ENCODE measurements at regions not wholly inside any gene's neighbourhood (a gene's known extent, or its start where the extent isn't known, plus 50 kb on each side); places are given as distances from the start of the nearest gene placed in this dataset.

DNA sequence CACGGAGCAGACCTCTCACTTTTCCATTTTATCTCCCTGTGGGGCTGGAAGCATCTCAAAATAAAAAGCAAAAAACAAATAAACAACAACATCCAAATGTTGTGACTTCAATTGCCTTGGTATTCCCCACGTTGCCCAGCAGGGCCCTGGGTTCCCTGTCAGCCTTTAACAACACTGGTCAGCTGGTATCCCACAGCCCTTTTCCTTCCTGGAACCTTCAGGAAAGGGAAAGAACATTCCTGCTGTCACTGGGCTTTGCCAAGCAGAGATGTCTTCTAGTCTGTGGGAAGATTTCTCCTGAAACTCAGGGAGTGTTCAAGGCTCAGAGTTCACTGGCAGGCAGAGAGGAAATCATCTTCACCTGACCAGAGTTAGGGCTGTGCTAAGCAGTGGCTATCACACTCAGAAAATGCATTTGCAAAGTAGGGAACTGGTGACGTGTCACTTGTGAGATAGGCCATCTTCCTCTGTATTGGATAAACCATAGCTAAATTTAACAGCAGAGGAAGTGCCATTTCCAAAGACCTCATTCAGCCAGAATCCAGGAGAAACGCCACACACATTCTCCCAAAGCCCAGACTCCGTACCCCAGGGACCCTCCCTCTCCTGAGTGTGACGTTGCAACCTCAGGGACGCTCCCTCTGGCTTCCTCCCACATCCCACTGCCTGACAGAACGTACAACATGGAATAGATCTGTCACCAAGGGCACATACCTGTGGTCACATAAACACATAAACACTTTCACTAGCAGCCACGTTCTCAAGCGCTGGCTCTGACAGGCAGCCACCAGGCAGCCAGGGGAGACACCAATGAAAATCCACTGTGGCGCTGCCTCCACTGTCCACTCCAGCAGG lies 274.0 kb upstream of the DAPK1 start:
- no peaks in the 10 kb centered on the region for H3K36me3 ChIP-seq (ENCODE audit: low read depth)
- in situ Hi-C loops (cut with MboI) = no loop called here
- peaks cover 3% of the 10 kb centered on the region; the same call in 1 of the 2 replicates for H3K9me2 ChIP-seq (ENCODE audit: insufficient read depth)
- DNase-seq = no peak
- WGBS, 2 experiments (ENCODE audit: low coverage in 1 of 2, low lambda C conversion rate in 2 of 2, missing lambda C conversion rate in 2 of 2) = 73 to 76% methylated on average over 11 of the region's 11 CpGs
- H2AFZ ChIP-seq = no peak overlapping the region
- no peak overlapping the region for H3K27ac ChIP-seq
- H3K27me3 ChIP-seq (replicated peaks; ENCODE audit: insufficient read depth) = no peaks in the 10 kb centered on the region
- no peaks in the 10 kb centered on the region for H3K9me3 ChIP-seq (ENCODE audit: low read depth)
- no peak overlapping the region for H3K9ac ChIP-seq
- no peaks in the 10 kb centered on the region for H4K20me1 ChIP-seq (ENCODE audit: insufficient read depth)
- H3K4me2 ChIP-seq (ENCODE audit: unreplicated experiment) = no peak overlapping the region
- no peaks in the 10 kb centered on the region for H3F3A ChIP-seq (ENCODE audit: insufficient read depth)
- H3K4me1 ChIP-seq (ENCODE audit: insufficient read depth) = no peaks in the 10 kb centered on the region
- no peak for TF ChIP-seq EZH2 (IDR thresholded peaks at IDR 0.05; ENCODE audit: insufficient read depth, poor library complexity, severe bottlenecking)
- no peak for TF ChIP-seq EZH2phosphoT487 (IDR thresholded peaks at IDR 0.05; ENCODE audit: insufficient read depth, low read depth)
- H3K79me2 ChIP-seq (ENCODE audit: insufficient read depth) = no peaks in the 10 kb centered on the region
- no peak overlapping the region for H3K4me3 ChIP-seq

- Histone ChIP-seq H3K9me3 (ENCODE audit: low read depth) (no peaks in the 10 kb centered on the region), H3K27ac (no peak overlapping the region), H3K27me3 (replicated peaks; ENCODE audit: insufficient read depth) (no peaks in the 10 kb centered on the region), H3F3A (ENCODE audit: insufficient read depth) (no peaks in the 10 kb centered on the region), H4K20me1 (ENCODE audit: insufficient read depth) (no peaks in the 10 kb centered on the region), H3K9me2 (ENCODE audit: insufficient read depth) (peaks cover 3% of the 10 kb centered on the region; the same call in 1 of the 2 replicates), H3K9ac (no peak overlapping the region), H2AFZ (no peak overlapping the region), H3K79me2 (ENCODE audit: insufficient read depth) (no peaks in the 10 kb centered on the region), H3K4me2 (ENCODE audit: unreplicated experiment) (no peak overlapping the region), H3K36me3 (ENCODE audit: low read depth) (no peaks in the 10 kb centered on the region), H3K4me3 (no peak overlapping the region), H3K4me1 (ENCODE audit: insufficient read depth) (no peaks in the 10 kb centered on the region)
- in situ Hi-C loops (cut with MboI) = no loop called here
- TF ChIP-seq EZH2phosphoT487 (IDR thresholded peaks at IDR 0.05; ENCODE audit: insufficient read depth, low read depth) (no peak), EZH2 (IDR thresholded peaks at IDR 0.05; ENCODE audit: insufficient read depth, poor library complexity, severe bottlenecking) (no peak)
- 80 to 96% methylated on average over 1 of the region's 1 CpG for WGBS, 2 experiments (ENCODE audit: low coverage in 1 of 2, low lambda C conversion rate in 2 of 2, missing lambda C conversion rate in 2 of 2)
- DNase-seq = no peak
Observed at GRCh38 chr9:87226896-87227295, 270.8 kb upstream of the DAPK1 start.

- no peak for TF ChIP-seq EZH2phosphoT487 (IDR thresholded peaks at IDR 0.05; ENCODE audit: insufficient read depth, low read depth)
- TF ChIP-seq EZH2 (IDR thresholded peaks at IDR 0.05; ENCODE audit: insufficient read depth, poor library complexity, severe bottlenecking) = no peak
- H3K9ac ChIP-seq = no peak overlapping the region
- no peaks in the 10 kb centered on the region for H3K4me1 ChIP-seq (ENCODE audit: insufficient read depth)
- no peaks in the 10 kb centered on the region for H3K27me3 ChIP-seq (replicated peaks; ENCODE audit: insufficient read depth)
- in situ Hi-C loops (cut with MboI) = no loop called here
- H2AFZ ChIP-seq = no peak overlapping the region
- H3K4me2 ChIP-seq (ENCODE audit: unreplicated experiment) = no peak overlapping the region
- no peak overlapping the region for H3K4me3 ChIP-seq
- H3K9me3 ChIP-seq (ENCODE audit: low read depth) = no peaks in the 10 kb centered on the region
- no peaks in the 10 kb centered on the region for H3K36me3 ChIP-seq (ENCODE audit: low read depth)
- WGBS, 2 experiments (ENCODE audit: low coverage in 1 of 2, low lambda C conversion rate in 2 of 2, missing lambda C conversion rate in 2 of 2) = 90 to 94% methylated on average over 3 of the region's 3 CpGs
- no peaks in the 10 kb centered on the region for H4K20me1 ChIP-seq (ENCODE audit: insufficient read depth)
- H3K79me2 ChIP-seq (ENCODE audit: insufficient read depth) = no peaks in the 10 kb centered on the region
- no peak overlapping the region for H3K27ac ChIP-seq
- H3F3A ChIP-seq (ENCODE audit: insufficient read depth) = no peaks in the 10 kb centered on the region
- DNase-seq = no peak
- H3K9me2 ChIP-seq (ENCODE audit: insufficient read depth) = peaks cover 3% of the 10 kb centered on the region; the same call in 1 of the 2 replicates
Observed at GRCh38 chr9:87227456-87227855, 270.2 kb upstream of the DAPK1 start.

- Histone ChIP-seq H2AFZ (no peak overlapping the region; the same call in 1 of the 2 replicates), H4K20me1 (ENCODE audit: insufficient read depth) (no peaks in the 10 kb centered on the region), H3K9me3 (ENCODE audit: low read depth) (no peaks in the 10 kb centered on the region), H3F3A (ENCODE audit: insufficient read depth) (no peaks in the 10 kb centered on the region), H3K4me2 (ENCODE audit: unreplicated experiment) (no peak overlapping the region), H3K4me1 (ENCODE audit: insufficient read depth) (no peaks in the 10 kb centered on the region), H3K27me3 (replicated peaks; ENCODE audit: insufficient read depth) (no peaks in the 10 kb centered on the region), H3K79me2 (ENCODE audit: insufficient read depth) (no peaks in the 10 kb centered on the region), H3K27ac (no peak overlapping the region), H3K36me3 (ENCODE audit: low read depth) (no peaks in the 10 kb centered on the region), H3K4me3 (no peak overlapping the region), H3K9me2 (ENCODE audit: insufficient read depth) (peaks cover 3% of the 10 kb centered on the region; the same call in 1 of the 2 replicates), H3K9ac (no peak overlapping the region)
- no peak for TF ChIP-seq EZH2 (IDR thresholded peaks at IDR 0.05; ENCODE audit: insufficient read depth, poor library complexity, severe bottlenecking)
- no peak for TF ChIP-seq EZH2phosphoT487 (IDR thresholded peaks at IDR 0.05; ENCODE audit: insufficient read depth, low read depth)
- WGBS, 2 experiments (ENCODE audit: low coverage in 1 of 2, low lambda C conversion rate in 2 of 2, missing lambda C conversion rate in 2 of 2) = 89 to 90% methylated on average over 3 of the region's 3 CpGs
- no peak for DNase-seq
- in situ Hi-C loops (cut with MboI) = no loop called here
Observed at GRCh38 chr9:87229108-87229507, 268.6 kb upstream of the DAPK1 start.
